SK-N-SH (cell line): ENCODE measurements at regions not wholly inside any gene's neighbourhood (a gene's known extent, or its start where the extent isn't known, plus 50 kb on each side); places are given as distances from the start of the nearest gene placed in this dataset.

ENCODE experiments used
- TF ChIP-seq, protein P1 (sequence below): fragments of 200-600 bp; sonication (generic); IDR thresholded peaks from 2 replicates; pipeline ENCODE4 v1.6.1; 2017; ENCODE audit warnings: antibody characterized with exemption, mild to moderate bottlenecking, moderate library complexity
- TF ChIP-seq, protein P2 (sequence below): IDR thresholded peaks from 2 replicates; pipeline ENCODE4 v1.4.0; 2012; ENCODE audit warnings: low read depth

DNA sequence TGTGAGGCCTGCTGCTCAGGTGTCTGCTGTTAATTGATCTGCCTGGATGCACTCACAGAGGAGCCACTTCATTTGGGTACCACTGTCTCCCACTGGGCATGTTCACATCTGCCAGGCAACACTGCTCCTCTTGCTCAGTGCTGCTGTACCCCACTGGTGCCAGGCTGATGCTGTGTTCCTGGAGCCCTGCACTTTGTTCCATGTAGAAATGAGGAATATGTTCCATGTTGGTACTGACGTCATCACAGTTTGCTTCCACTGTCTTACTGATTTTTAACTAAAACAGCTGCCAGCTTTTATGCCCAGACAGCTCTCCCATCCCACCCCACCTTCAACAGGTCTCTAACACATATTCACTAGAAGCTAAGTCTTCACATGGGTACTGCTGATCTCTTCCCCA lies 355.7 kb downstream of the LRRC70 start:
- TF ChIP-seq, protein P1, sequence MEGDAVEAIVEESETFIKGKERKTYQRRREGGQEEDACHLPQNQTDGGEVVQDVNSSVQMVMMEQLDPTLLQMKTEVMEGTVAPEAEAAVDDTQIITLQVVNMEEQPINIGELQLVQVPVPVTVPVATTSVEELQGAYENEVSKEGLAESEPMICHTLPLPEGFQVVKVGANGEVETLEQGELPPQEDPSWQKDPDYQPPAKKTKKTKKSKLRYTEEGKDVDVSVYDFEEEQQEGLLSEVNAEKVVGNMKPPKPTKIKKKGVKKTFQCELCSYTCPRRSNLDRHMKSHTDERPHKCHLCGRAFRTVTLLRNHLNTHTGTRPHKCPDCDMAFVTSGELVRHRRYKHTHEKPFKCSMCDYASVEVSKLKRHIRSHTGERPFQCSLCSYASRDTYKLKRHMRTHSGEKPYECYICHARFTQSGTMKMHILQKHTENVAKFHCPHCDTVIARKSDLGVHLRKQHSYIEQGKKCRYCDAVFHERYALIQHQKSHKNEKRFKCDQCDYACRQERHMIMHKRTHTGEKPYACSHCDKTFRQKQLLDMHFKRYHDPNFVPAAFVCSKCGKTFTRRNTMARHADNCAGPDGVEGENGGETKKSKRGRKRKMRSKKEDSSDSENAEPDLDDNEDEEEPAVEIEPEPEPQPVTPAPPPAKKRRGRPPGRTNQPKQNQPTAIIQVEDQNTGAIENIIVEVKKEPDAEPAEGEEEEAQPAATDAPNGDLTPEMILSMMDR = no peak
- TF ChIP-seq, protein P2, sequence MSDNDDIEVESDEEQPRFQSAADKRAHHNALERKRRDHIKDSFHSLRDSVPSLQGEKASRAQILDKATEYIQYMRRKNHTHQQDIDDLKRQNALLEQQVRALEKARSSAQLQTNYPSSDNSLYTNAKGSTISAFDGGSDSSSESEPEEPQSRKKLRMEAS = no peak
